A549 (cell line): ENCODE measurements at regions not wholly inside any gene's neighbourhood (a gene's known extent, or its start where the extent isn't known, plus 50 kb on each side); places are given as distances from the start of the nearest gene placed in this dataset.

Experiments used
- ATAC-seq, 2 experiments: fragments of 200-7000 bp in 1 of 2; fragments of >200 bp in 1 of 2; cut with Nextera tagmentation in 1 of 2; cut with Tn5 transposase in 1 of 2; 3 replicates each; pipeline versions ENCODE4 v1.8.0 to v1.9.1; 2018 to 2020; ENCODE audit warnings: mild to moderate bottlenecking in 1 of 2, moderate library complexity in 1 of 2
- CTCF ChIA-PET: fragments of 300-600 bp; sonication (Branson Sonifier 250); formaldehyde crosslinking; extraction: SDS; loops from one replicate; lab custom pipeline; 2021; ENCODE audit warnings: antibody characterized with exemption, inconsistent platforms; lab: Yijun Ruan, JAX
- POLR2A ChIA-PET: fragments of 350-600 bp; formaldehyde crosslinking; extraction: SDS; loops from one replicate; lab custom pipeline; 2021; ENCODE audit warnings: antibody characterized with exemption, inconsistent platforms; lab: Yijun Ruan, JAX
- DNase-seq, 2 experiments: peaks; one replicate each; pipeline versions ENCODE4 v3.0.0 to v3.0.0-alpha.2; 2011 to 2016; ENCODE audit warnings: low read depth in 1 of 2, low spot score in 1 of 2
- FAIRE-seq: peaks from 2 replicates; lab custom pipeline; 2011; peaks lifted over from hg19 to GRCh38; lab: Jason Lieb, UNC
- H3K27ac ChIP-seq, 2 experiments: fragments of >200 bp; sonication (Bioruptor Twin); formaldehyde crosslinking; 3 replicates each; pipeline ENCODE4 v1.5.1; 2016 to 2017
- H3K4me1 ChIP-seq: fragments of >200 bp; sonication (Bioruptor Twin); formaldehyde crosslinking; 3 replicates; pipeline ENCODE4 v1.6.1; 2016
- H3K4me2 ChIP-seq: fragments of >200 bp; sonication (Bioruptor Twin); formaldehyde crosslinking; 3 replicates; pipeline ENCODE4 v1.6.1; 2016
- H3K4me3 ChIP-seq: fragments of >200 bp; sonication (Bioruptor Twin); formaldehyde crosslinking; 3 replicates; pipeline ENCODE4 v1.5.1; 2016
- H3K9me3 ChIP-seq: fragments of >200 bp; sonication (Bioruptor Twin); formaldehyde crosslinking; 3 replicates; pipeline ENCODE4 v1.6.1; 2016
- BHLHE40 ChIP-seq: IDR thresholded peaks from 2 replicates; pipeline ENCODE4 v1.6.1; 2012; ENCODE audit warnings: low read depth, low read length, inconsistent platforms
- CBX8 ChIP-seq: fragments of 200-600 bp; sonication (generic); IDR thresholded peaks from 2 replicates; pipeline ENCODE4 v1.6.1; 2016
- ESRRA ChIP-seq: fragments of 150-350 bp; IDR thresholded peaks from 2 replicates; pipeline ENCODE4 v1.6.1; 2014; ENCODE audit warnings: mild to moderate bottlenecking, low read length, borderline replicate concordance
- FOSL2 ChIP-seq, 2 experiments: fragments of 450-650 bp in 1 of 2; fragments of >200 bp in 1 of 2; sonication (Bioruptor Twin) in 1 of 2; formaldehyde crosslinking; IDR thresholded peaks; 2 replicates each; pipeline versions ENCODE4 v1.5.0 to v1.6.1; 2016 to 2020; ENCODE audit warnings: mild to moderate bottlenecking in 1 of 2, moderate library complexity in 1 of 2
- HDAC2 ChIP-seq: fragments of 200-600 bp; sonication (generic); IDR thresholded peaks from 2 replicates; pipeline ENCODE4 v1.6.1; 2016
- HOXA7 ChIP-seq: fragments of 250-450 bp; sonication (Bioruptor Pico); IDR thresholded peaks from 2 replicates; pipeline ENCODE4 v1.5.0; 2020; ENCODE audit warnings: mild to moderate bottlenecking, moderate library complexity
- HOXB5 ChIP-seq: fragments of 250-450 bp; sonication (Bioruptor Pico); IDR thresholded peaks from 2 replicates; pipeline ENCODE4 v1.5.0; 2020; ENCODE audit warnings: mild to moderate bottlenecking, moderate library complexity
- JUNB ChIP-seq: fragments of >200 bp; sonication (Bioruptor Twin); formaldehyde crosslinking; IDR thresholded peaks from 2 replicates; pipeline ENCODE4 v1.6.1; 2016
- KDM1A ChIP-seq: fragments of 200-600 bp; sonication (generic); IDR thresholded peaks from 2 replicates; pipeline ENCODE4 v1.6.1; 2016; ENCODE audit warnings: low read depth, mild to moderate bottlenecking
- KDM5A ChIP-seq: fragments of 200-600 bp; sonication (generic); IDR thresholded peaks from 2 replicates; pipeline ENCODE4 v1.6.1; 2016; ENCODE audit warnings: antibody characterized with exemption, mild to moderate bottlenecking
- MAFK ChIP-seq: fragments of 450-650 bp; IDR thresholded peaks from 2 replicates; pipeline ENCODE4 v1.6.1; 2014; ENCODE audit not compliant: partially characterized antibody
- MAZ ChIP-seq: fragments of 150-350 bp; IDR thresholded peaks from 2 replicates; pipeline ENCODE4 v1.6.1; 2014; ENCODE audit warnings: antibody characterized with exemption, low read depth, low read length, borderline replicate concordance
- NPAS2 ChIP-seq: fragments of 250-450 bp; sonication (Bioruptor Pico); IDR thresholded peaks from 2 replicates; pipeline ENCODE4 v1.8.0; 2022; ENCODE audit warnings: mild to moderate bottlenecking, moderate library complexity, borderline replicate concordance
- PHF8 ChIP-seq: fragments of 200-600 bp; sonication (generic); IDR thresholded peaks from 2 replicates; pipeline ENCODE4 v1.6.1; 2016; ENCODE audit warnings: low read depth, mild to moderate bottlenecking, antibody characterized with exemption, moderate library complexity, borderline replicate concordance
- POLR2AphosphoS2 ChIP-seq: conservative IDR thresholded peaks from 2 replicates; pipeline ENCODE4 v1.6.1; 2012; ENCODE audit warnings: low read length, improper control_type of control experiment, inconsistent platforms
- RAD21 ChIP-seq, 2 experiments: fragments of >200 bp in 1 of 2; sonication (Bioruptor Twin) in 1 of 2; formaldehyde crosslinking in 1 of 2; IDR thresholded peaks in 1 of 2; conservative IDR thresholded peaks in 1 of 2; 2 replicates in 1 of 2; 3 replicates in 1 of 2; pipeline ENCODE4 v1.6.1; 2012 to 2018; ENCODE audit warnings: inconsistent platforms in 1 of 2
- REST ChIP-seq: fragments of 200-600 bp; sonication (generic); IDR thresholded peaks from 2 replicates; pipeline ENCODE4 v1.6.1; 2016; ENCODE audit warnings: antibody characterized with exemption, mild to moderate bottlenecking, moderate library complexity
- RNF2 ChIP-seq: fragments of 200-600 bp; sonication (generic); IDR thresholded peaks from 2 replicates; pipeline ENCODE4 v1.6.1; 2016; ENCODE audit warnings: low read depth, mild to moderate bottlenecking, antibody characterized with exemption, moderate library complexity, borderline replicate concordance
- TP53 ChIP-seq: fragments of 250-450 bp; sonication (Bioruptor Pico); IDR thresholded peaks from 2 replicates; pipeline ENCODE4 v1.5.0; 2021; ENCODE audit warnings: mild to moderate bottlenecking, moderate library complexity
- ZC3H11A ChIP-seq: fragments of 450-650 bp; IDR thresholded peaks from 2 replicates; pipeline ENCODE4 v1.6.1; 2014; ENCODE audit warnings: antibody characterized with exemption, mild to moderate bottlenecking
- WGBS: methylation state at CpG from one replicate; pipeline ENCODE4 v1.1.6; 2017; ENCODE audit errors: missing lambda C conversion rate; 5-methylcytosine and 5-hydroxymethylcytosine counted together
- TF ChIP-seq, protein P1 (sequence below): fragments of 250-450 bp; sonication (Bioruptor Pico); IDR thresholded peaks from 2 replicates; pipeline ENCODE4 v1.5.0; 2020; ENCODE audit warnings: low read depth, mild to moderate bottlenecking, moderate library complexity
- TF ChIP-seq, protein P2 (sequence below): IDR thresholded peaks from 2 replicates; pipeline ENCODE4 v1.6.1; 2012
- TF ChIP-seq, protein P3 (sequence below): fragments of 150-350 bp; IDR thresholded peaks from 2 replicates; pipeline ENCODE4 v1.6.1; 2014; ENCODE audit warnings: low read depth, mild to moderate bottlenecking, low read length

GRCh38 chr2:57937456-57937855, 109.2 kb upstream of the VRK2 start (continued):
- TF ChIP-seq, protein P1, sequence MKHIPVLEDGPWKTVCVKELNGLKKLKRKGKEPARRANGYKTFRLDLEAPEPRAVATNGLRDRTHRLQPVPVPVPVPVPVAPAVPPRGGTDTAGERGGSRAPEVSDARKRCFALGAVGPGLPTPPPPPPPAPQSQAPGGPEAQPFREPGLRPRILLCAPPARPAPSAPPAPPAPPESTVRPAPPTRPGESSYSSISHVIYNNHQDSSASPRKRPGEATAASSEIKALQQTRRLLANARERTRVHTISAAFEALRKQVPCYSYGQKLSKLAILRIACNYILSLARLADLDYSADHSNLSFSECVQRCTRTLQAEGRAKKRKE = no peak
- TF ChIP-seq RNF2 = no peak
- no peak for TF ChIP-seq BHLHE40

DNA sequence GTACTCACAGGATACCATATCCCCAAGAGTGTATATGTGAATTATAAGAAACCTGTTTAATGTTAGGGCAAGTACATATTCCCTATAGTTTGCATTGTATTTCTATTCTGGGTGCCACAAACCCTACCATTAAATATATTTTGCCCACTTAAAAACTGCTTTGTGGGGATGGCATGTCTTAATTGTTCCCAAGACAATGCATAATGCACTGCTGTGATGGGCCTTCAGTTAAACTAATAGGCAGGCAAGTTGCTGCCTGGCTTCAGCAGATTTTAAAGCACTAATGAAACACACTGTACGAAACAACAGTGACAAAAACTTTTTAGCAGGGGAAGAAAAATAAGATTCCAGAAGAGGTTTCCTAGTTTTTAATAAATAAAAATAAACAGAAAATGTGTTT, 104.8 kb upstream of the VRK2 start:
- Histone ChIP-seq H3K9me3 (no peaks in the 10 kb centered on the region), H3K4me3 (no peak overlapping the region), H3K4me1 (peaks cover 4% of the 10 kb centered on the region; the same call in 1 of the 3 replicates), H3K27ac (no peak overlapping the region), H3K4me2 (no peak overlapping the region)
- ChIA-PET CTCF (no interaction called here), POLR2A (no interaction called here)
- ATAC-seq (no peak), FAIRE-seq (no peak), DNase-seq (no peak)
- TF ChIP-seq TP53 = no peak
- TF ChIP-seq CBX8 = no peak
- TF ChIP-seq NPAS2 (CRISPR knock-in tag) = no peak
- TF ChIP-seq ZC3H11A = no peak
- TF ChIP-seq HOXB5 (CRISPR knock-in tag) = no peak
- TF ChIP-seq RAD21 (conservative IDR thresholded peaks at IDR 0.05 in 1 of 2, IDR thresholded peaks at IDR 0.05 in 1 of 2) = no peak
- TF ChIP-seq ESRRA = no peak
- TF ChIP-seq JUNB = no peak
- TF ChIP-seq, protein P2, sequence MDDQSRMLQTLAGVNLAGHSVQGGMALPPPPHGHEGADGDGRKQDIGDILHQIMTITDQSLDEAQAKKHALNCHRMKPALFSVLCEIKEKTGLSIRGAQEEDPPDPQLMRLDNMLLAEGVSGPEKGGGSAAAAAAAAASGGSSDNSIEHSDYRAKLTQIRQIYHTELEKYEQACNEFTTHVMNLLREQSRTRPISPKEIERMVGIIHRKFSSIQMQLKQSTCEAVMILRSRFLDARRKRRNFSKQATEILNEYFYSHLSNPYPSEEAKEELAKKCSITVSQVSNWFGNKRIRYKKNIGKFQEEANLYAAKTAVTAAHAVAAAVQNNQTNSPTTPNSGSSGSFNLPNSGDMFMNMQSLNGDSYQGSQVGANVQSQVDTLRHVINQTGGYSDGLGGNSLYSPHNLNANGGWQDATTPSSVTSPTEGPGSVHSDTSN = no peak
- no peak for TF ChIP-seq POLR2AphosphoS2
- no peak for TF ChIP-seq HOXA7 (CRISPR knock-in tag)
- no peak for TF ChIP-seq REST
- TF ChIP-seq MAZ = no peak
- TF ChIP-seq, protein P3, sequence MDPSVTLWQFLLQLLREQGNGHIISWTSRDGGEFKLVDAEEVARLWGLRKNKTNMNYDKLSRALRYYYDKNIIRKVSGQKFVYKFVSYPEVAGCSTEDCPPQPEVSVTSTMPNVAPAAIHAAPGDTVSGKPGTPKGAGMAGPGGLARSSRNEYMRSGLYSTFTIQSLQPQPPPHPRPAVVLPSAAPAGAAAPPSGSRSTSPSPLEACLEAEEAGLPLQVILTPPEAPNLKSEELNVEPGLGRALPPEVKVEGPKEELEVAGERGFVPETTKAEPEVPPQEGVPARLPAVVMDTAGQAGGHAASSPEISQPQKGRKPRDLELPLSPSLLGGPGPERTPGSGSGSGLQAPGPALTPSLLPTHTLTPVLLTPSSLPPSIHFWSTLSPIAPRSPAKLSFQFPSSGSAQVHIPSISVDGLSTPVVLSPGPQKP = no peak
- TF ChIP-seq FOSL2 (IDR thresholded peaks at IDR 0.05) = no peak
- no peak for TF ChIP-seq FOSL2 (CRISPR knock-in tag; IDR thresholded peaks at IDR 0.05)
- no peak for TF ChIP-seq HDAC2
- WGBS = 97% methylated on average over 1 of the region's 1 CpG

GRCh38 chr2:57943315-57943714, 103.3 kb upstream of the VRK2 start:
- TF ChIP-seq KDM1A = no peak
- no peak for TF ChIP-seq KDM5A
- no peak for TF ChIP-seq MAFK
- no peak for TF ChIP-seq PHF8
- Histone ChIP-seq H3K4me1 (peaks cover 4% of the 10 kb centered on the region; the same call in 1 of the 3 replicates), H3K4me3 (no peak overlapping the region), H3K27ac (no peak overlapping the region), H3K4me2 (peak overlapping the region; percentile 10; the same call in 2 of the 3 replicates), H3K9me3 (no peaks in the 10 kb centered on the region)
- FAIRE-seq (no peak), DNase-seq (peak in 1 of 2 experiments; percentile 10), ATAC-seq (no peak; a peak in 1 of 6 replicates)
- ChIA-PET POLR2A (no interaction called here), CTCF (interaction anchor here (1.1 kb wide), 1 partner anchor 19 kb away, joined by 3 read pairs; no protein-coding TSS in a partner anchor)
